ENCODE measurements at regions not wholly inside any gene's neighbourhood (a gene's known extent, or its start where the extent isn't known, plus 50 kb on each side); places are given as distances from the start of the nearest gene placed in this dataset.

DNA sequence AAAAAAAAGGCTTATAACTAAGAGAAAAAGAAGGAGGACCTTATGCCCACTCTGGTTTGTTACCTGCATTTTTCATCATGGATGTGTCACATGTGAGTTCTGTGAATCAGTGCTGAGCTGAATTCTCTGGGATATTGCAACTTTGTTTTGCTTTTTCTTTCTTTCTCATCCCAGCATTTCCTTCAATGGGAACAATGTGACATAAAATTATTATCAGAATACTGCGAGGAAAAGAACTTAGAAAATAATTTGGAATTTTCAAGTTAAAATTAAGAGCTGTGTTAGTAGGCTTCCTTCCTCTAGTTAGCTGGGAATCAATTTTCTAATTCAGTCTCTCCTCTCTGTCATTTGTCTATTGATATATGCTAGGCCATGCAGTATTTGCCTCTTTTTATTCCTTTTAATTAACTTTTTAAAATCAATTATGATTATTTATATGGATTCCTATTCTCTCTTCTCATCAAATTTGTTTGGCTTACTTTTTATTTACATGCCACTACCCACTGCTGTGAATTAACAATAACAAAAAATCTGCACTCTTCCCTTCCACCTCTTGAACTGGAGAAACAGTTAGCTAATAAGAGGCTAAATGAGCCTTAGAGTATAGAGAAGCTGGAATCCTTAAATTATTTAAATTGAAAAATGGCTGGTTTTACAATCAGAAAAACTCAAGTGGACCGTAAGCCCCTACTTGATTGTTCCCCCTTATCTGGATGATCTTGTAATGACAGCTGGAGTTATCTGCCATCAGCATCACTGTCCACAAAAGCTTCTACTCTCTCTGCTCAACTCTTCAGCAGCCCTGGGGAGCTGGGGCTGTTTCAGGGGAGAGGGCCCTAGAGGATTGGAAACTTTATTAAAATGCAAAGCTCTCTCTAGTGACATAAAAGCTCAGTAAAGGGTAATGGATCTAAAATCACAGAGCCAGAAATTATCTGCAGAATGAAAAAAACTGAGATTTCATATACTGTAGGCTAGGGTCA is 95.3 kb upstream of the SOX2 start:
- Histone ChIP-seq H3K9me3 (ENCODE audit: insufficient read depth, low read length) (no peaks in the 10 kb centered on the region), H3K27me3 (ENCODE audit: insufficient read depth, insufficient read length) (no peaks in the 10 kb centered on the region), H3K9ac (ENCODE audit: insufficient read length, low read depth) (no peak overlapping the region), H3K4me3 (ENCODE audit: insufficient read length, low read depth) (no peak overlapping the region), H3K4me1 (ENCODE audit: insufficient read depth, insufficient read length) (no peaks in the 10 kb centered on the region), H3K36me3 (ENCODE audit: insufficient read depth, insufficient read length, low read length) (no peaks in the 10 kb centered on the region)
- no peak for TF ChIP-seq YY1 (IDR thresholded peaks at IDR 0.05; ENCODE audit: insufficient read depth, insufficient read length)
- TF ChIP-seq SUZ12 (IDR thresholded peaks at IDR 0.05; ENCODE audit: extremely low read depth, insufficient read depth, insufficient read length): no peak
- no peak for TF ChIP-seq ZNF274 (IDR thresholded peaks at IDR 0.05; ENCODE audit: low read depth, low read length)
- no peak for DNase-seq (ENCODE audit: low read depth, low spot score)

DNA sequence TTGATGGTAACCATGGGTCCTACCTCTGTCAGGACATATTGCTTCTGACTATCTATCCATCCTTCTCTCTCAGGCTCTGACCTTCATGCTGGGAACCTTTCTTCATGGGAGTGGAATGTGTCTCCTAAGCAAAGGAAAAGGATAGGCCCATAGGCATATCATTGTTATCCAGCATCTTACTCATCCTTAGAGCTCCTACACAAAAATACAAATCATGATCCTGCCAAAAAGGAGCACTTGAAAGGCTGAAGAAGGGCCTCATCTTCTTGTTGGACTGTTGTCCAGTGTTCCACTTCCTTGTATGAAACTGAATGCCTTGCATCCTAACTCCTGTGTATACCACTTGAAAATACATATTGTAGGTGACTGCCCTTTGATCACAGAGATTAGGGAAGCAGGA is 96.1 kb upstream of the SOX2 start:
- no peak for TF ChIP-seq ZNF274 (IDR thresholded peaks at IDR 0.05; ENCODE audit: low read depth, low read length)
- no peak for TF ChIP-seq SUZ12 (IDR thresholded peaks at IDR 0.05; ENCODE audit: extremely low read depth, insufficient read depth, insufficient read length)
- TF ChIP-seq YY1 (IDR thresholded peaks at IDR 0.05; ENCODE audit: insufficient read depth, insufficient read length): no peak
- Histone ChIP-seq H3K4me1 (ENCODE audit: insufficient read depth, insufficient read length) (no peaks in the 10 kb centered on the region), H3K27me3 (ENCODE audit: insufficient read depth, insufficient read length) (no peaks in the 10 kb centered on the region), H3K9ac (ENCODE audit: insufficient read length, low read depth) (no peak overlapping the region), H3K9me3 (ENCODE audit: insufficient read depth, low read length) (no peaks in the 10 kb centered on the region), H3K36me3 (ENCODE audit: insufficient read depth, insufficient read length, low read length) (no peaks in the 10 kb centered on the region), H3K4me3 (ENCODE audit: insufficient read length, low read depth) (no peak overlapping the region)
- no peak for DNase-seq (ENCODE audit: low read depth, low spot score)

DNA sequence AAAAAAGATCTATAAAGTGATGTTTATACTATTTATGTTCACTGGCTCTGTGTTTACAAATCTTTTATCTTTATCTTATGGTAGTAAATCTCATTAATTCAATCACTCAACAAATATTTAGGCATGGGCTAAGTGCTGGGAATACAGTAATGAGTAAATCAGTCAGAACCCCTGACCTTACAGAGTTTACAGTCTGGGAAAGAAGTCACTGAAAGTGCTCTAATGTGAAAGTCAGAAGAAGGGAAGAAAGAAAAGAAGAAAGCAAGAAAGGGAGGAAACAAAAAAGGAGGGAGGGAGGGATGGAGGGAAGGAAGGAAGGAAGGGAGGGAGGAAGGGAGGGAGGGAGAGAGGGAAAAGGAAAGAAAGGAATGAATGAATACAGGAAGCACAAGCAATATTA is 96.8 kb upstream of the SOX2 start:
- Histone ChIP-seq H3K4me1 (ENCODE audit: insufficient read depth, insufficient read length) (no peaks in the 10 kb centered on the region), H3K9me3 (ENCODE audit: insufficient read depth, low read length) (no peaks in the 10 kb centered on the region), H3K9ac (ENCODE audit: insufficient read length, low read depth) (no peak overlapping the region), H3K36me3 (ENCODE audit: insufficient read depth, insufficient read length, low read length) (no peaks in the 10 kb centered on the region), H3K27me3 (ENCODE audit: insufficient read depth, insufficient read length) (no peaks in the 10 kb centered on the region), H3K4me3 (ENCODE audit: insufficient read length, low read depth) (no peak overlapping the region)
- TF ChIP-seq ZNF274 (IDR thresholded peaks at IDR 0.05; ENCODE audit: low read depth, low read length) (no peak), YY1 (IDR thresholded peaks at IDR 0.05; ENCODE audit: insufficient read depth, insufficient read length) (no peak), SUZ12 (IDR thresholded peaks at IDR 0.05; ENCODE audit: extremely low read depth, insufficient read depth, insufficient read length) (no peak)
- no peak for DNase-seq (ENCODE audit: low read depth, low spot score)

DNA sequence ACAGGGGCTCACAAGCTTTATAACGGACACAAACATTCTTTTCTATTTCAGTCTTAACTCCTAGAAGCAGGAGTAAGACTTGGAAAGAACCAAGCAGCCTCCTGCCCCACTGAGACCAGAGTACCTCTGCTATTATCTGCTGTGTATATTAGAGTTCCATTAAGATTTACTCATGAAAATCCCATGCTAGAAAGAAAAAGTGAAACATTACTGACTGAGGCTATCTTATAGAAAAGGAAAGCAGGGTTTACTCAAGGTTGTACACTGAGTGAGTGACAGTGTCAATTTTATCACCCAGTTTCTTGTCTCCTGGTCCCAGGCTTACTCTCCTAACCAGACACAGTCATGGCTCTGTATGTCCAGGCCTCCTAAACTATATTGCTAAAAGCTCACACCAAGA is 97.9 kb upstream of the SOX2 start:
- Histone ChIP-seq H3K36me3 (ENCODE audit: insufficient read depth, insufficient read length, low read length) (no peaks in the 10 kb centered on the region), H3K9ac (ENCODE audit: insufficient read length, low read depth) (no peak overlapping the region), H3K9me3 (ENCODE audit: insufficient read depth, low read length) (no peaks in the 10 kb centered on the region), H3K4me1 (ENCODE audit: insufficient read depth, insufficient read length) (no peaks in the 10 kb centered on the region), H3K27me3 (ENCODE audit: insufficient read depth, insufficient read length) (no peaks in the 10 kb centered on the region), H3K4me3 (ENCODE audit: insufficient read length, low read depth) (no peak overlapping the region)
- TF ChIP-seq SUZ12 (IDR thresholded peaks at IDR 0.05; ENCODE audit: extremely low read depth, insufficient read depth, insufficient read length) (no peak), YY1 (IDR thresholded peaks at IDR 0.05; ENCODE audit: insufficient read depth, insufficient read length) (no peak), ZNF274 (IDR thresholded peaks at IDR 0.05; ENCODE audit: low read depth, low read length) (no peak)
- no peak for DNase-seq (ENCODE audit: low read depth, low spot score)

DNA sequence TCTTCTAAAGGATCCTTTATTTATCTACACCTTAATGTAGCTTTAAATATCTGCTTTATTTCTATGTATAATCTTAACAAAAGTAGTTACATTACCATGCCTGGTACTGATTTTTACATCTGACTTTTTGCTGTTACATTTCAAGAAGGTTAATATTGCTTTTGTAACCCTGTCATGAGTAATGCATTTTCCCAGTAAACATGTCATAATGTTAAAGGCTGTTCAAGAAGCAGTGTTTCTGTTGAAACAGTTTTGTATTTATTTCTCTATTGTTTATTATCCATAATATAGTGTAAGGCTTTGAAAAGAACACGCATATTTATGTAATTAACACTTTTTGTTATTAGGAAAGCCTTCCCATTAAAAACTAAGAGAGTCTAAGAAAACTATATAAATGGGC is 98.5 kb upstream of the SOX2 start:
- no peaks in the 10 kb centered on the region for H3K36me3 ChIP-seq (ENCODE audit: insufficient read depth, insufficient read length, low read length)
- H3K4me1 ChIP-seq (ENCODE audit: insufficient read depth, insufficient read length): no peaks in the 10 kb centered on the region
- H3K4me3 ChIP-seq (ENCODE audit: insufficient read length, low read depth): no peak overlapping the region
- no peak overlapping the region for H3K9ac ChIP-seq (ENCODE audit: insufficient read length, low read depth)
- H3K27me3 ChIP-seq (ENCODE audit: insufficient read depth, insufficient read length): no peaks in the 10 kb centered on the region
- DNase-seq (ENCODE audit: low read depth, low spot score): no peak
- TF ChIP-seq SUZ12 (IDR thresholded peaks at IDR 0.05; ENCODE audit: extremely low read depth, insufficient read depth, insufficient read length): no peak
- TF ChIP-seq ZNF274 (IDR thresholded peaks at IDR 0.05; ENCODE audit: low read depth, low read length): no peak
- TF ChIP-seq YY1 (IDR thresholded peaks at IDR 0.05; ENCODE audit: insufficient read depth, insufficient read length): no peak
- H3K9me3 ChIP-seq (ENCODE audit: insufficient read depth, low read length): no peaks in the 10 kb centered on the region

DNA sequence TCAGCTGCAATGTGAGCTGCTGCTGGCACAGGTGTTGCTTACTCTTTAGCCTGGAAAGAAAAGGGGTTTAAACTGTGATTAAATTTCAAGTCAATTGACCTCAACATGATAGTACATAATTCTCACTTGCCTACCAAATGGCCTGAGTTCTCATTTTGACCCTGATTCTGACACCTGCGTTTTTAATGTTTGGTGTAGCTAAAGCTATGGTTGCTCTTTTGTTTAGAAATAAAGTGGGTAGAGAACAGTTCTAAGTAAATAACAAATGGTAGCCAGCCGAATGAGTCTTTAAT is 100.8 kb upstream of the SOX2 start:
- no peaks in the 10 kb centered on the region for H3K9me3 ChIP-seq (ENCODE audit: insufficient read depth, low read length)
- H3K36me3 ChIP-seq (ENCODE audit: insufficient read depth, insufficient read length, low read length): no peaks in the 10 kb centered on the region
- H3K4me3 ChIP-seq (ENCODE audit: insufficient read length, low read depth): no peak overlapping the region
- H3K9ac ChIP-seq (ENCODE audit: insufficient read length, low read depth): no peak overlapping the region
- TF ChIP-seq YY1 (IDR thresholded peaks at IDR 0.05; ENCODE audit: insufficient read depth, insufficient read length) (no peak), ZNF274 (IDR thresholded peaks at IDR 0.05; ENCODE audit: low read depth, low read length) (no peak), SUZ12 (IDR thresholded peaks at IDR 0.05; ENCODE audit: extremely low read depth, insufficient read depth, insufficient read length) (no peak)
- no peaks in the 10 kb centered on the region for H3K27me3 ChIP-seq (ENCODE audit: insufficient read depth, insufficient read length)
- no peak for DNase-seq (ENCODE audit: low read depth, low spot score)
- no peaks in the 10 kb centered on the region for H3K4me1 ChIP-seq (ENCODE audit: insufficient read depth, insufficient read length)

DNA sequence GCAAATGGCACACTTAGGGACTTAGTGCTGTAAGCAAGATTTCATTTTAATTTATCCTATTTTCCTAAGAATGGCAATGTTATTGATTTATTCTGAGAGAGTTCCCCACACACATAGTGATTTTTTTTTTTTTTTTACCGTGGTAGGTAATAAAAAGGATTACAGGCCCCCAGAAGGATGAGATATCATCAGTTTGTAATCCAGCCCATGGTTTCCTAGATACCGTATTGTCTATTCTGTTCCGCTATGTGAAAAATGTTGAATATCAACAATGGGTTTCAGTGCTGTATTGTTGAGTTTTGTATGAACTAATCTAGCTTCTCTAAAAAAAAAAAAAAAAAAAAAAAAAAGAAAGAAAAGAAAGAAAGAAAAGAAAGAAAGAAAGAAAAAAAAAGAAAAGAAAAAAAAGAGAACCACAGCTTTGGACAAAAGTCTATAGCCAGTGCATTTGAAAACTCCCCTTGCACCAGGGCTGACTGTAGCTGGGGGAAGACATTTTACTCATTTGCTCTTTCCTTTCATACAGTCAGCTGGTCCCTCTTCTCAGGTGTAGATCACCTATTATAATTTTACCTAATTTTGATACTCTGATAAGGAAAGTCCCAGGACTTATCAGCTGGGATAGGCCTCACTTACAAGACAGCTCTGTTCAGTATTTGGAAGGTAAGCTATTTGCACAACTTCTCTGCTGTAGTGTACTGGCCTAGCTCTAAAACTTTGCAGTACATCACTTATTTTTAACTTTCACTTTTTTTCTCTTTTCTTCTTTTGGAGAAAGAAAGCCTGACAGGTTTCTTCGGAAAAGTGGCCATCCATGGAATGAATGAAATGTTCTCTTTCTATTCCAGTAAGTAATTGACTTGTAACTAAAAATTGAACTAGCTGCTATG is 101.4 kb upstream of the SOX2 start:
- TF ChIP-seq SUZ12 (IDR thresholded peaks at IDR 0.05; ENCODE audit: extremely low read depth, insufficient read depth, insufficient read length) (no peak), YY1 (IDR thresholded peaks at IDR 0.05; ENCODE audit: insufficient read depth, insufficient read length) (no peak), ZNF274 (IDR thresholded peaks at IDR 0.05; ENCODE audit: low read depth, low read length) (no peak)
- DNase-seq (ENCODE audit: low read depth, low spot score): peak; percentile 28
- Histone ChIP-seq H3K36me3 (ENCODE audit: insufficient read depth, insufficient read length, low read length) (no peaks in the 10 kb centered on the region), H3K9me3 (ENCODE audit: insufficient read depth, low read length) (no peaks in the 10 kb centered on the region), H3K4me1 (ENCODE audit: insufficient read depth, insufficient read length) (no peaks in the 10 kb centered on the region), H3K27me3 (ENCODE audit: insufficient read depth, insufficient read length) (no peaks in the 10 kb centered on the region), H3K9ac (ENCODE audit: insufficient read length, low read depth) (no peak overlapping the region), H3K4me3 (ENCODE audit: insufficient read length, low read depth) (no peak overlapping the region)

All from NT2/D1 (cell line).